Hepatic stellate cell (primary cell): ENCODE measurements at regions not wholly inside any gene's neighbourhood (a gene's known extent, or its start where the extent isn't known, plus 50 kb on each side); places are given as distances from the start of the nearest gene placed in this dataset.

Source experiments
- DNase-seq: peaks from one replicate; pipeline ENCODE4 v3.0.0; 2011; ENCODE audit warnings: low spot score

DNA sequence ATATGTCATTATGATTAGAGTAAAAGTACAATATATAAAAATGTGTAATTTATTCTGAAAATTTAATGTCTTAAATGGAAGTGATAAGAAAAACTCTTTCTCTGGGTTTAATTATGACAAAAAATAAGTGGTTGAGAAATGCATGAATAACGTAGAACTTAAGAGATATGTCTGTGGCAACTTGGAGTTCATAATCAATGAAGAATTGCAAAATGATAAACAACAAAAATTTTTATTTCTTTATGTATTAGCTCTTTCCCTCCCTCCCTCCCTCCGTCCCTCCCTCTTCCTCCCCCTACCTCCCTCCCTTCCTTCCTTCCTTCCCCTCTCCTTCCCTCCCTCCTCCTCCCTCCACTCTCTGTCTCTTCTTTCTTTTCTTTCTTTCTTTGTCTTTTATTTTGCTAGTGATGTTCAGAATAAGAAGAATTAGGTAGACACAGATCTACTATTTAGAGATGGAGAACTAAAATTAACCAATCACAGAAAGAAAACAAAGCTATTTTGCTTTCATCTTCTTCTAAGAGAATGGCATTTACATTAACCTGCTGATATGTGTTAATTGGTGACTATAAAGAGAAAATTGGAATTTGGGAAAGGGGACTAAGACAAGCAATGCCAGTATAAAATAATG lies 96.3 kb upstream of the PDC start:
- DNase-seq: no peak

- DNase-seq: no peak
Observed at GRCh38 chr1:186550832-186551231, 89.9 kb upstream of the PDC start.

GRCh38 chr1:186541003-186541402 lies 80.1 kb upstream of the PDC start:
- no peak for DNase-seq

DNA sequence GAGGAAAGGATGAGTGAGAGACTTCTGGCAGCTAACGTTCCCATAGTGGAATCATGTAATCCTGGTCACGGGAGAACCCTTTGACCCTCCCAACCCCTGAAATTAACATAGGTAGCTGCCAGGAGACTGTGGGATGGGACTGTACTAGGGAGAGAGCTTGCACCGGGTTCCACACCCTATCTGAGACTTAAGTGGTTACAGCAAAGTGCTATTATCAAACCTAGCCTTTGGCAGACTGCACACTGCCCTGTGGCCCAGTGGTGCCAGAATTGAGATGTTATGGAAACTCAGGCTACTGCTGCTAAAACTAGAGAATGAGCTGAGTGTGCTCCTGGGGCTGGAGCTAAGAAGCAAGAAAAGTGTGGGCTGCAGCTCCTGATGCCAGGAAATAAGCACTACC lies 79.6 kb upstream of the PDC start:
- no peak for DNase-seq

- no peak for DNase-seq
Observed at GRCh38 chr1:186536273-186536890, 75.5 kb upstream of the PDC start.

GRCh38 chr1:186535388-186536133 lies 74.6 kb upstream of the PDC start:
- peak; percentile 73 for DNase-seq

GRCh38 chr1:186534401-186534800 lies 73.5 kb upstream of the PDC start:
- no peak for DNase-seq

DNA sequence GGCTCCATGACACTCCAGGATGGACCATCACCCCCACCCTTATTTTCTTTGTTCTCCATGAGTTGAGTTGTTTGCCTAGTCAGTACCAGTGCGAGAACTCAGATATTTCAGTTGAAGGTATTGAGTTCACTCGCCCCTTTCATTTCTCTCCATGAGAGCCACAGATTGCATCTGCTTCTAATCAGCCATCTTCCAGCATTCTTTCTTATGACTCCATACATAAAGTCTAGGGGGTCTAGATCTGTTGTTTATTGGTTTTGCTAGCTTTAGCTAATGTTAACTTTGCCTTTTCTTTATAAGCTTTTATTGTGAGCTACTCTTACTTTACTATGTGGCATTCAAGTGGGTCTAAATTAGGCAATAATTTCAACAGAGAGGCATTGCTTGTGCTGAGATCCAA lies 71.6 kb upstream of the PDC start:
- DNase-seq: no peak

DNA sequence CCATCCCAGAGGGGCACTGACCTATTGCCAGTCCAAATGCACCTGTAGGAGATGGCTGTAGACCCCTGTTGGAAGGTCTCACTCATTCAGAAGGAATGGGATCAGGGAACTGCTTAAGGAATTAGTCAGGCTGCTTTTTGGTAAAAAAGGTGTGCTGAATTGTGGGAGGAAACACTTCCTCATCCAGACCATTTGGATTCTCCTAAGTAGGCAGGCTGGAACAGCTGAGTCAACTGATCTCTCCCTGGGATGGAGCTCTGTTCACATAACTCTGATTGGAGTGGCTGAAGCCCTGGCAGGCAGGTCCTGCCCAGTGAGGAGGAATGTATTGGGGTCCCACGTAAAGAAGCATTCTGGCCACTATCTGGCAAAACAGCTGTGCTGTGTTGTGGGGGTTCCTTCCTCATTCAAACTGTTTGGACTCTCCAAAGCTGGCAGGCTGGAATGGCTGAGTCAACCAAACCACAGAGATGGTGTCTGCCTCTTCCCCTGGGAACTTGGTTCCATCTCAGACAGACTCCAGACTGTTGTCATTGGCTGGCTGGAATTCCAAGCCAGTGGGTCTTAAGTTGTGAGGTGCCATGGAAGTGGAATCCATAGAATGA lies 70.7 kb upstream of the PDC start:
- DNase-seq: peak; percentile 43

DNA sequence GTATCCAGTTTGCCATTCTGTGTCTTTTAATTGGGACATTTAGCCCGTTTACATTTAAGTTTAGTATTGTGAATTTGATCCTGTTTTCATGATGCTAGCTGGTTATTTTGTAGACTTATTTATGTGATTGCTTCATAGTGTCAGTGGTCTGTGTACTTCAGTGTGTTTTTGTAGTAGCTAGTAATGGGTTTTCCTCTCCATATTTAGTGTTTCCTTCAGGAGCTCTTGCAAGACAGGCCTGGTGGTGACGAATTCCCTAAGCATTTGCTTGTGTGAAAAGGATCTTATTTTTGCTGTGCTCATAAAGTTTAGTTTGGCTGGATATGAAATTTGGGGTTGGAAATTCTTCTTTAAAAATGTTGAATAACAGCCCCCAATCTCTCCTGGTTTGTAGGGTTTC lies 69.2 kb upstream of the PDC start:
- no peak for DNase-seq

GRCh38 chr1:186519982-186520381 lies 59.1 kb upstream of the PDC start:
- no peak for DNase-seq

DNA sequence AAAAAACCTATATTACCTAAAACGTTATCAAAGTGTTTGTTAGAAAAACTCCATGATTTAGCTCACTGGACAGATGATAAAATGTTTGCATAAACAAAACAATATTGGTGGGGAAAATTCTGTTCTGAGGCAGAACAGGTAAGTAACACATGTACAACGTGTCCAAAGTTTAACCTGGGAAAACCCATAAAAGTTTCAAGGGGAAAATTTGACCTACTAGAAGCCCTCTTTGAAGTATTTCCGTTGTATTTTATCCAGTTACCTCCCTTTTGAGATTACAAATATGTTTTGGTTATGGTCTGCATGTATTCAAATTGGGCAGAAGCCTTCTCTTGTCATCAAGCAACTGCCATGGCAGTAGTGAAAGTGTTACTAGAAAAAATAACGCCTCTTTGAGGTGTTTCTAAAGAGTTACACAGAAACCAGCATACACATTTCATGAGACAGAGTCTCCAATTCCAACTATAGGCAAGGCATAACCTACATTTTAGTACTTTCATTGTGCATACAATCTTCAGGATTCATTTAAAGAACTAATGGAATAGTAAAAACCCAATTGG lies 58.0 kb upstream of the PDC start:
- DNase-seq: no peak

DNA sequence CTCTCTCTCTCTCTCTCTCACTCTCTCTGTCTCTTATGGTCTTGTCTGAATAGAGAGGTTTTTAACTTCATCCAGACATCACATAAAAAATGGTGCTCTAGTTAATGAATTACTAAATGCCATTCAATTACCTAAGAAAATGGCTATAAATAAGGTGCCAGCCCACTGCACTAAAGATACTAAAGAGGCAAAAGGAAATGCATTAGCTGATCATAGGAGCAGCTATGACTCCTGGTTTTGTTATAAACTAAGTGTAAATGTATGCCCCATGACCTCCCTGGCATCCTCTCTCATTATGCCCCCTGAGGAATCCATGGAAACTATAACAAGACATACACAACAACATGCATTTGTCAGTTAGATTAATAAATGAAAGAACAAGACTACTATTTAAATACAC lies 57.5 kb upstream of the PDC start:
- no peak for DNase-seq

- no peak for DNase-seq
Observed at GRCh38 chr1:186514367-186514766, 53.5 kb upstream of the PDC start.

DNA sequence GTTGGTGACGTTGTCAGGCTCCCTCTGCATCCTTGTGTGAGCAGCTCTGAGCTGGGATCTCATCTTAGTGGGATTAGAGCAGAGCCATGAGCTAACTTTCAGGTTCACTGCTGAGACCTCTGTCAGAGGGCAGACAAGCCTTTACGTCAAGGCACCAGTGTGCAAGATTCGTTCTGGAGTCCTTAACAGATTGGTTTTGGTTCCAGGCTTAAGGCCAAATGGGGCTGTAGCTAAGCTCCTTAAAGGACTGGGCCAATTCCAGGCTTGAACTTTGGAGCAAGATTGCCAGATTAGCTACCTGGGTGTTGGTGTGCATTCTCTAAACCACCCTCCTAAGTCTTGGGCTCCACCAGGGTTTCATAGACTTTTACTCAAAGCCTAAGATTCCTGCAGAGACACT lies 52.6 kb upstream of the PDC start:
- DNase-seq: no peak

DNA sequence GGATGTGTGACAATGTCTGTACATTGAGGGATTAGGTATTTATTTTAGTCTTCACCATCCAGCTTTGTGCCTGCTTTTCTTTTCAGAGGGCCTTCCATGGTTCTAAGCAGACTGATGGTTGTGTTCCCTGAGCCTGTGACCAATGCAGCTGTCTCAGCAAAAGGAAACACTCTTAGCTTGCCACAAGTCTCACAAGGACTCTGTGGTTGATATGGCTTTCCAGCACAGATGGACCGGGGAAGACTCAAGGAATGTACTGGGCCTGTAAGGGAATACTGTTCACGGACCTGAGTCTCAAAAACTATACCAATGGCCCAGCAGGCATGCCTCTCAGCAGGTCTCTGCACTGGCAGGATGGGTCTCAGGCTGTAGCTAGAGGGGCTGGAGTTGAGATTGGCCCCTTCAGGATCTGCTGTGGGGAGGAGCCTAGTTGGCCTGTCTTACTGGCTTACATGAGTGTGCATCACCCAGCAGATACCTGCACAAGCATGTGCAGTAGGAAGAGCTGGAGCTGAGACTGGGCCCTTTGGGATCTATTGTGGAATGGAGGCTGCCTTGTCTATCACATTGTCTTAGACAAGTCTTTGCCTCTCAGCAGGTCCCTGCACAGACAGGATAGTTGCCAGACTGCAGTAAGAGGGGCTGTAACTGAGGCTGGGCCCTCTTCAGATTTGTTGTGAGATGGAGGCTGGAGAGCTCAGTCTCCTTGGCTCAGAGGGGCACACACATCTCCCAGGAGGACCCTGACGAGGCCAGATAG lies 52.0 kb upstream of the PDC start:
- no peak for DNase-seq

DNA sequence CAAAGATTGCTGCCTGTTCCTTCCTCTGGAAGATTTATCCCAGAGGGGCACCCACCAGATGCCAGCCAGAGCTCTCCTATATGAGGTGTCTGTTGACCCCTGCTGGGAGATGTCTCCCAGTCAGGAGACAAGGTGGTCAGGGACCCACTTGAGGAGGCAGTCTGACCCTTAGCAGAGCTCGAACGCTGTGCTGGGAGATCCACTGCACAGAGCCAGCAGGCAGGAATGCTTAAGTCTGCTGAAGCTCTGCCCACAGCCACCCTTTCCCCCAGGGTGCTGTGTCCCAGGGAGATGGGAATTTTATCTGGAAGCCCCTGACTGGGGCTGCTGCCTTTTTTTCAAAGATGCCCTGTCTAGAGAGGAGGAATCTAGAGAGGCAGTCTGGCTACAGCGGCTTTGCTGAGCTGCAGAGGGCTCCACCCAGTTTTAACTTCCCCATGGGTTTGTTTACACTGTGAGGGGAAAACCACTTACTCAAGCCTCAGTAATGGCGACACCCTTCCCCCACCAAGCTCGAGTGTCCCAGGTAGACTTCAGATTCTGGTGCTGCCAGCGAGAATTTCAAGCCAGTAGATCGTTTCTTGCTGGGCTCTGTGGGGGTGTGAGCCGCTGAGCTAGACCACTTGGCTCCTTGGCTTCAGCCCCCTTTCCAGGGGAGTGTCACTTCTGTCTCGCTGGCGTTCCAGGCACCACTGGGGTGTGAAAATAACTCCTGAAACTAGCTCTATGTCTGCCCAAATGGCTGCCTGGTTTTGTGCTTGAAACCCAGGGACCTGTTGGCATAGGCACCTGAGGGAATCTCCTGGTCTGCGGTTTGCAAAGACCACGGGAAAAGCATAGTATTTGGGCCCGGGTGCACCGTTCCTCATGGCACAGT lies 51.1 kb upstream of the PDC start:
- DNase-seq: no peak
